OCI-LY1 (cell line): ENCODE measurements at regions not wholly inside any gene's neighbourhood (a gene's known extent, or its start where the extent isn't known, plus 50 kb on each side); places are given as distances from the start of the nearest gene placed in this dataset.
"Not testable (repeated sequence)": the region's sequence is repeated elsewhere in the genome, so short reads cannot be mapped to it uniquely, and the experiment has no call there.

Source experiments
- CTCF ChIP-seq: fragments of 200-600 bp; sonication (generic), shearing (Covaris generic); IDR thresholded peaks from 2 replicates; pipeline ENCODE4 v1.5.1; 2017; ENCODE audit warnings: mild to moderate bottlenecking, antibody characterized with exemption, low read length, moderate library complexity, mixed read lengths
- EZH2 ChIP-seq: fragments of 200-600 bp; sonication (generic), shearing (Covaris generic); IDR thresholded peaks from 2 replicates; pipeline ENCODE4 v1.8.0; 2017; ENCODE audit warnings: borderline replicate concordance, mixed run types, mild to moderate bottlenecking, antibody characterized with exemption, low read length, moderate library complexity, mixed read lengths

GRCh38 chr14:37772283-37772682 lies 176.9 kb downstream of the TTC6 start:
- TF ChIP-seq CTCF, EZH2: not testable (repeated sequence)
